Stimulated activated naive CD4-positive, alpha-beta T cell (primary cell): ENCODE measurements at regions not wholly inside any gene's neighbourhood (a gene's known extent, or its start where the extent isn't known, plus 50 kb on each side); places are given as distances from the start of the nearest gene placed in this dataset.

Experiments
- DNase-seq, 6 experiments: peaks; one replicate each; lab custom pipeline; 2025; lab: John Stamatoyannopoulos, UW

DNA sequence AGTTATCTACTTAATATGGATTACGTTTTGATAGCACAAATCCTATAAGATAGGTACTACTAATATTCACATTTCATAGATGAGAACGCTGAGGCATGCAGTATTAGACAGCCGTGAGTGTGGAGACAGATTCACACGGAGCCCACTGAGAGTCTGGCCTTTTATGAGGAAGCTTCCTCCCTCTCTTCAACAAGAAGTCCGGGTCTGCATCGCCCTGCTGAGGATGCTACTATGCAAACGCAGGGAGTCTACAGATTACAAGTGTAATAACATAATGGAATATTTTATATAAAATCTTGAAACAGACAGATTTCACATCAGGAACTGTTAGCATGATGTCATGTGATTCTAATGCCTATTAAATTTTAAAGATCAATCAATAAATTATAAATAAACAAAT lies 255.9 kb upstream of the GLI3 start:
- DNase-seq, result no peak

DNA sequence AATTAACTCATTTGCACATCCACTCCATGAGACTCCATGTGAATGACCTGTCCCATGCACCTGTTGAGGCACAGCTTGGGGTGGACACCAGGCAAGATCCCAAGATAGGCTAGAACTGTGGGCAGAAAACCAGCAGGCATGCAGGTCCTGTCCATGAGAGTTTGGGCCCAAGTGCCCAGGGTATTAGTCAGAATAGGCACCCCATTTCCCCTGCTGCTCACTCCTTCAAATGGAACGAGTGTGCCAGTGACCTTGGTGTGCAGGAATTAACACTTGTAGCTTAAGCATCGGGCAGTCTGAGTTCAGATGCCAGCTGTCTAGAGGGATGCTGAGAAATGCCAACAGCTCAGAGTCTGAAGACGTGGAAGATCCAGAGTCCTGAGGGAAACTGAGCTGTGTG lies 254.1 kb upstream of the GLI3 start:
- DNase-seq, result no peak

DNA sequence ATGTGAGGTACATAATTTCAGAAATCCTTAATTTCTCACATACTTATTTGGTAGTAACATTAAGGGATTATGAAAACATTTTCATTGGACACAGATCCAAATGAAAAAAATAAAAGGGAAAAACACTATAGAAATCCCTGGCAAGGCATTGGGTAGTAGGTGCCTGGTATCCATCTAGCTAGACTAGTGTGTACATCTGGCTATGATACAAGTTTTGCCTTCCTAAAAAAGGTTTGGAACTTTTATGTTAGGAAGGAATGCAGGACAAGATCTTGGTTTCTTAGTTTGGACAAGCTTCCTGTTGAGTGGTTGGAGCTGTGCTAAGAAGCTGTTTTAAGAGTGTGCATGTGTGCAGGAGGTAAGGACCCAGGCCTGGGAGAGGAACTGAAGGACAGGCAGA lies 252.3 kb upstream of the GLI3 start:
- DNase-seq, result no peak

- DNase-seq, result no peak
Observed at GRCh38 chr7:42485301-42485766, 248.3 kb upstream of the GLI3 start.

DNA sequence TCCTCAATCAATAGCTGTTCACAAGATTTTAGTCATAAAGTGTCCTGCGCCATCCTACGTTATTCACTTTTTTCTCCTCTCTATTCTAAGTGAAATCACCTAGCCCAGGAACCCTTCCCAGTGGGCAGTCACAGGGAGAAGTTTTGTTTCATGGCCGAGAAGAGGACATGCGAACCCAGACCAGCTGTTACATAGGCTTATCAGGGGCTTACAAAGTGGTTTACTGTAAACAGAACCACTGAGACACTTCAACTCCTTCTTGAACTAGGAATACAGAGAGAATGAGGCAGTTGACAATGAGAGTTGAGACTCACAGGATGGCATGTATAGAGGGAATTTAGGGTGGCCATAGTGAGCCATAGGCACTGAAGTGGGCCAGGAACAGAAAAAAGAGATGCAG lies 246.9 kb upstream of the GLI3 start:
- no peak for DNase-seq

DNA sequence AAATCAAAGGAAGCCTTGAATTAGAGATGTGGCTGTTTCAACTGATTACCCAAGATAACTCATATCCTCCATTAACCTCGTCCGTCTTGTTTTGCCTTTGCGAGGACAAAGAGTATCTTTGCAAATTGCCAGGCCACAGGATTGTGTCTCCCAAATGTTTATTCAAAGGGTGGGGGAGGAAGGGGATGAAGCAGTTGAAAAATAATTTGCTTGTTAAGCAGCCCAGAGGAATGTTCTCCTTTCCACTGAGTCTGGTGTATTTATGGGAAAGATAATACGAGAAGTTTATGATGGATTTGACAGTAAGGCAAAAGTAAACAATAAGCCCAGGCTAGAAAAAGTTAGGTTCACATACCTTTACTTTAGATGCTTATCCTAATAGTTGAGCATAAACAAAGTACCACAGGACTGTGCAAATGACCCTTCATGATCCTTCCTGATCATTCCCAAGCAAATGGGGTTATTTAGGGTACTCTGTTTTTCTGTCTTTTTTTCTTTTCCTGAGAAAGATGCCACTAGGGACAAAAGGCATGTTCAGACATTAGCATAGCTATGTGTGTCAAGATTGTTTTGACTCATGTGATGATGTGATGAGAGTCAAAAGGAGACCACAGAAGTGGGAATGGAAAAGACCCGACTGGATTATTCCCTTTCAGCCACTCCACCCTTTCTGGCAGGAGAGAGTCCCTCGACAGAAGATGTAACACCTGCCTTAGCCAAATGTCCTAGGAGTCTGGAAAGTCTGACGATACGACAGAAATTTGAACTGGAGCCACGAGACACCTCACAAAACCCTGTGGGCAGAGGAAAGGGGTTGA lies 243.0 kb upstream of the GLI3 start:
- no peak for DNase-seq

- DNase-seq, result no peak
Observed at GRCh38 chr7:42479452-42479815, 242.4 kb upstream of the GLI3 start.

DNA sequence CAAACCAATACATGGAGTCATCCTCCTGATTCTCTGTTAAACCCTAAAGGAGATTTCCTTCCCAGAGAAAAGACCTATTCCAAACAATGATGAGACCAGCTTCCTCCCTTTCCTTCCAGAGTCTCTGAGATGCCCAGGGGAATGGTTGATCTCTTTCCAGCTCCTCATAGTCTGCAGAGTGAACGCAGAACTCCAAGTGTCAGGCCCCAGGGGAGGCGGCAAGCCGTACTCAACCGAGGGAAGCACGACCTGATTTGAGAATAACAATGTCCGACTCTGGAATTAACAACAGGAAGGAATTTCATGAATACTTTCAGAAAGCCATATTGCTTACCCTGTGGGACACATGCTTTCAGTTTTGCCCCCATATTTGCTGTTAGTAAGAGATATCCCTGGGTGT lies 241.7 kb upstream of the GLI3 start:
- DNase-seq, result no peak

GRCh38 chr7:42476255-42476654 lies 239.2 kb upstream of the GLI3 start:
- no peak for DNase-seq

DNA sequence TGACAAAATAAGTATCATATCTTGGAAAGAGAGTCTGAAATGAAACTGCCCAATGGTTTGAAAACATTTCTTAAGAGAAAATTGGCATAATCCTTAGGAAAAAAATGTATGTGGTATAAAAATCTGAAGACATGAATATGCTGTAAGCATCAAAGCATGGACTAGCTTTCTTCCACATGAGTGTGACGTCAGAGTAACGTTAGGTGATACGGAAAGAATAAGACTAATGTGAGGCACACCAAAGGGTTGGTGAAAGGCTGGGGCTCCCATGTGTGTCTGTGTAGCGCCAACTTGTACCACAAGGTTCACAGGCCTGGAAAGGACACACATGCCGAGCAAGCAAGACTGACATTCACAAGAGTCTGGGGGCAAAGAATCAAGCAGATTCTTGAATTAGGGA lies 238.1 kb upstream of the GLI3 start:
- DNase-seq, result no peak

- DNase-seq, result no peak
Observed at GRCh38 chr7:42473099-42473498, 236.1 kb upstream of the GLI3 start.

DNA sequence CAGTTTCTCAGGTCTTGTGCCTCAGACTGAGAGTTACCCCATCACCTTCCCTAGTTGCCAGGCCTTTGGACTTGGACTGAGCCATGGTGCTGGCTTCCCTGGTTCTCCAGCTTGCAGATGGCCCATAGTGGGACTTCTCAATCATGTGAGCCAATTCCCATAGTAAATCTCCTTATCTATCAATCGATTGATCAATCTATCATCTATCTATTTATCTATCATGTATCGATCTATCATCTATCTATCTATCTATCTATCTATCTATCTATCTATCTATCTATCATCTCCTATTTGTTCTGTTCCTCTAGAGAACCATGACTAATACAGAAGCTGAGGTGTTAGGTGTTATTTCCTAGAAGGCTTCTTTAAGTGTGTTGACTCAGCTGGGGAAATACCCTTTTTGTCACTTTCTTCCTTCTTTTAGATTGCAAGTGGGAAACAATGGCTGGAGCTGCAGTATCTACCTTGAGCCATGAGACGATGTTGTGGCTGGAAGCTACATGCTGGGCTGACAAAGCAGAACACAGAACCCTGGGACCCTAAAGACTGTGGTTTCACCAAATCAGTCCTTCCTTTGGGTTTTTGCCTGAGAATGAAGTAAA lies 234.7 kb upstream of the GLI3 start:
- DNase-seq, result no peak

- no peak for DNase-seq
Observed at GRCh38 chr7:42469341-42469740, 232.3 kb upstream of the GLI3 start.

GRCh38 chr7:42468471-42468870 lies 231.5 kb upstream of the GLI3 start:
- no peak for DNase-seq

DNA sequence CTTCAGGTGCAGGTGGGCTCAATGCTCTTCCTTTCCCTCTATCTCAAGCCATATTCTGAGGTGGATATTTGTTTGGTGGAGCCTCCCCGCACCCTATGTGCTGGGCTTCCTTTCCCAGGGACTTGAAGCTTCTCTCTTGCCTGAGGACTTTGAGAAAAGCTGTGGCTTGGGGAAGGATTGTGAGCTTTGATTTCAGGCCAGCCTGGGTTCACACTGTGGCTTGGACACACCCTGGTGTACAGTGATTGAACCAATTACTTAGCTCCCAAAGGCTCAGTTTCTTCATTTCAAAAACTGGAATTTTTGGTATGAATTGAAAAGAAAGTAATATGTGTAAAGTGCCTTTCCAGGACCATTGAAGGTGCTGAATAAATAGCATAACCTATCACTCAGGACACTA lies 224.5 kb upstream of the GLI3 start:
- no peak for DNase-seq

DNA sequence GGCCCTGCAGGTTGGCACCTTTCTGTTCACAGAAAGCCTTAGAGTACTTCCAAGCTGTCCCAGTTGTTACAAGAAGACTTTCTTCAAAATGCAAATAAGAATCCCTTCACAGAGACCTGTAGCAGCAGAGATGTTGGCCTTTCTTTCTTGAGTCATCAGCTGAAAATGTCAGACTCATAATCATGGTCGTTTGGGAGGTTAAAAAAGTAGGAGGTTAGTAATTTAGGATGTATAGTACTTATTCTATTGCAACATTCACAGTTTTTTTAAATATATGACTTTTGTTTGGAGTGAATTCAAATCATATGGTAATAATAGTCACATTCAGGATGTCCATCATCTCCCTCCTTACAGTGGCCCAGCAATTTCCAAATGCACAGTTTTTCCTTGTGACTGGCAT lies 223.9 kb upstream of the GLI3 start:
- DNase-seq, result no peak

GRCh38 chr7:42460148-42460547 lies 223.1 kb upstream of the GLI3 start:
- no peak for DNase-seq

GRCh38 chr7:42457663-42458062 lies 220.7 kb upstream of the GLI3 start:
- DNase-seq, result no peak

GRCh38 chr7:42456756-42457276 lies 219.8 kb upstream of the GLI3 start:
- DNase-seq, result no peak

GRCh38 chr7:42456267-42456666 lies 219.3 kb upstream of the GLI3 start:
- no peak for DNase-seq

DNA sequence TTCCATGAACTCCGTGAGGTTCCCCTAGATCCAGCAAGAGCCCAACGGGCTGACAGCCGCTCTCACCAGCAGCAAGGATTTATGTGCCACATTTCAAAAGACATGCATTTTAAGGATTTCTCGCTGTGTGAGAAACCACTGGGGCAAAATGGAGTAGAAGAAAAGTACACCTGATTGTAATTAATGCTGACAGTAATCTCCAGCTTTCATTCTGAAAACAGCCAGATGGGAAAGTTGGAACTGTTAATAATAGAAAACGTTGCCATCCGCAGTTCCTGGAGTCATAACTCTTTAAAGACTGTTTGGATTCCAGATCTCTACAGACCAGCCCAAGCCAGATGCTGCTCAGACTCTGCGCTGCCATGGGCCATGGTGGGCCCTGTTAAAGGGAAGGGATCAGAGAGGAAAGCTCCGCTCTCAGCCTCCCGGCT lies 216.9 kb upstream of the GLI3 start:
- no peak for DNase-seq

DNA sequence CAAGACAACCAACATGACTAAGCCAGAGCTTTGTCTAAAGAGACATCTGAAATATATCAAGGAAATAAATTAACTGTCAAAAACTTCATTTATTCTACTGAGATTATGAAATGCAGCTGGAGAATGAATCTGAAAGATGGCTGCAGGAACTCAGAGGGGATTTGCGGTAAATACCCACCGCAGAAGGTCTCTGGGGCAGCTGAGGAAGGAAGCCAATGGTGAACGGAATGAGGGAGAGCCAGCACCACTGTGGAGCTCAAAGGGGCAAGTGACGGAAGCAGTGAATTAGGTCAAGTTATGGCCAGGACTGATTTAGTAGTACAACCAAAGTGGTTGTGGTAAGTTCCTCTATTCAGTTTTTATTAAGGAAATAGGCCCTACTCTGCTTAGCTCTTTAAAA lies 215.3 kb upstream of the GLI3 start:
- DNase-seq, result no peak

DNA sequence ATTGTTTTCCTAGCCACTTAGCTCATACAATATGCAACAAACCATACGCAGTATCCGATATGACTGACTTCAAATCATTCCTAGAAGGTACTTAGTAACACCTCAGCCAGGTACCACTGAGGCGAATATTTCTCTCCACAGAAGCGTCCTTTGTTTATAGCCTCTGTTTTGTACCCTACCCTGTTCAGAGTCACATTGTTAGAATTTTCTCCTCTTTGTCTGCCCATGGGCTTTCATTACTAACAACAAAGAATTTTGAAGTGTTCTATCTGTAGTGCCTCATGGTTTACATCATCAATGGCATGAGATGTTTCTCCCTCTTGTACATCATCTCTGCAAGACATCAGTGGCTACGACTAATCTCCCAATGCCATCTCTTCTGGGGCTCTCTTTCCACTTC lies 212.4 kb upstream of the GLI3 start:
- no peak for DNase-seq

GRCh38 chr7:42448901-42449300 lies 211.9 kb upstream of the GLI3 start:
- DNase-seq, result no peak
